GM18499 (cell line): ENCODE measurements at regions not wholly inside any gene's neighbourhood (a gene's known extent, or its start where the extent isn't known, plus 50 kb on each side); places are given as distances from the start of the nearest gene placed in this dataset.

ENCODE experiments used
- ATAC-seq: cut with Tn5 transposase; IDR thresholded peaks from one replicate; pipeline ENCODE4 v1.9.1; 2021; ENCODE audit warnings: moderate number of reproducible peaks; ENCODE audit not compliant: insufficient read depth, unreplicated experiment

GRCh38 chrX:45900766-45901615 lies 644.2 kb downstream of the ZNF674 start:
- no peak for ATAC-seq

- ATAC-seq: no peak
These were observed 650.2 kb downstream of the ZNF674 start for GRCh38 chrX:45894864-45895645.

- ATAC-seq: no peak
These were observed 655.8 kb downstream of the ZNF674 start for GRCh38 chrX:45889471-45889870.

DNA sequence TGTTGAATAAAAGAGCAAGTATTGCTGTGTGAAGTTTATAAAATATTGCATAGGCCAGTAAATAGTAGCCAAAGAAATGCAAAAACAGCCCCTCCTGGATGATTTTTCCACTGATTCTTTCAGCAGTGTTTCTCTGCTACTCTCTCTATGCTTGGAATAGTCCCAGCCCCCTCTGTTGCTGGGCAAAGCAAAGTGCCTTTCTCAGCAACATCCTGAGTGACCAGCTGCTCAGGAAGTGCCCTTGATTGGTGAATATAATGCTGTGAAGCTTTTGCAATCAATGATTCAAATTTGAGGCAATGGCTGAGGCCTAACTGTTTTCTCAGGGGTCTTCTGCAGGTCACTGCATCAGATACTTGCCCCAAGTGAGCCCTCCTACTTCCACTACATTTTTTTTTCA lies 656.7 kb downstream of the ZNF674 start:
- ATAC-seq: no peak

DNA sequence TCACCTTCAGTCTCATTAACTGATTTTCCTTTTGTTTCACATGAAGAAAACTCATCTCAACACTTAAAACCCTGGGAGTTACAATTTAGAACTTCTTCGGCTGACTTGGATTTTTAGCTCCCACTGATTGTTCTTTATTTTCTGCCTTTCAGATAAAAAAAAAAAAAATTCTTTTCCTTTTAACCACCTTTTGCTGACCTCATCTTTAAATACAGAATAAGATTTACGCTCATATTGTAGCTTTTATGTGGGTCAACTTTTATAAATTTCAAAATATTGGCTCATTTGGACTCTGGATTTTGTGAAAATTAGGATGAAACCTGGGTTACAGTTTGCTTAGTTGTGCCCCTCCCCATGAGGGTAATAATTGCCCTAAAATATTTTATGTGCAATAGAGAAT lies 659.3 kb downstream of the ZNF674 start:
- ATAC-seq: no peak

DNA sequence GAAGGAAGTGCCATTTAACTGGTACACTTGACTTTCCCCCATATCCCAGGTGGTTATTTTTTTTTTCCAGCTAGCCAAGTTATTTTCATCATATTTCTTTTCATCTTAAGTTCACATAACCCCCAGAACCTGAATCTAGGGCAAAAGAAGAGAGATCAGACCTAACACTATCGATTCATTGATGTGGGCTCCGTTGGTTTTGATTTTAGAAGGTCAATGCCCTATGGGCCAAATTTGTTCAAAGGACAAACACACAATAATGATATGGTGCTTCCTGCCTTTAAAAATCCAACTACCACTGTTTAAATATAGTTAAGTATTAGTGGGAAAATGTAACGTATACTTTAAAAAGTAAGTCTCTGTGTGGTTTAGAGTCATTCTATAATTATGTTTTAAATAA lies 665.7 kb downstream of the ZNF674 start:
- no peak for ATAC-seq

DNA sequence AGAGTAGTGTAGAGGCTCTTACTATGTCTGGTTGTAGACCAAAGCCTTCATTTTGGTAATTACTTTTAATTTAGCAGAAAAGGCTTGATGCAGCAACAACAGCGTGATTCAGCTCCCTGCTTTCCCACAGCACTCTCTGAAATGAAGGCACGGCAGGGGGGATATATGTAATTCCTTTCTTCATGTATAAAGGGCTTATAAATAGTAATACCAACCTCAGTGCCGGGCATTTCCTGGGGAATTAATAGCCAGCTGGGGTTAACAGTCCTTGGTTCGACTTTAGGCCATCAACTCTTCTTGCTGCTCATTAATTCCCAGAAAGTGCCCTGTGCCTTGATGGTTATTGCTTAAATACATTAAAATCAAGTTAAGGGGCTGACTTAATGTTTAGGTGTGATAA lies 669.0 kb downstream of the ZNF674 start:
- no peak for ATAC-seq

GRCh38 chrX:45873781-45874180 lies 671.4 kb downstream of the ZNF674 start:
- no peak for ATAC-seq

GRCh38 chrX:45872480-45872879 lies 671.8 kb upstream of the DIPK2B start:
- ATAC-seq: no peak

DNA sequence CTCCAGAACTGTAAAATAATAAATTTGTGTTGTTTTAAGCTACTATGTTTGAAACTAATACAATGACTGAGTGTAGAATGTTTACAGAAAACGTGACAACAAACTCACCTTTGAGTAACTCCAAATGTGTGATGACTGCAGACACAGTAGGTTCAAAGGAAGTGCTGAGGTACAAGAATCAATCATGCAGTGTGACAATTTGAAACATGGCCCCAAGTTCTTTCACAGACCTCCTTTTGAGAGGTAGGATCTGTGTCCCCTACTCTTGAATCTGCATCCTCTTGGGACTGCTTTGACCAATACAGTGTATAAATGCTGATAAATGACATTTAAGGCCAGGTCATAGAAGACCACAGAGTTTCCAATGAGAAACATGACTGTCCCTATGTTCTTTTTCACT lies 667.7 kb upstream of the DIPK2B start:
- ATAC-seq: no peak

GRCh38 chrX:45862801-45863200 lies 662.1 kb upstream of the DIPK2B start:
- no peak for ATAC-seq

DNA sequence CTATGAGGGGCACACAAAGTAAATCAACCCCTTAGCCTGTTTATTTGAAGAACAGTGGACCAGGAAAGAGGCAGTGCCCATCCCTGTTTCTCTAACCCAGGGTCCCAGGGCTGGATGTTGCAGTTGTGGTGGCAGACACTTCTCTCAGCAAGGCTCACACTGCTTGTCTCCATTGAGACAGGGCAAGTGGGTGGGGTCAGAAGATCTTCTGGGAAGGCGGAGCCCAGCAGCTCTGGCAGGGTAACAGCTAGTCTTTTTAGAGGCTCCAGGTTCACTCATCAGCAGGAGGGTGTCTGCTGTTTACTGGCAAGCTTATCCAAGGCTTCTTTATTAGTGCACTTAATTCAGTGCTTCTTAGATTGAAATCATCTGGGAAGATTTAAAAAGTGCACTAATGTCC lies 659.8 kb upstream of the DIPK2B start:
- ATAC-seq: no peak

DNA sequence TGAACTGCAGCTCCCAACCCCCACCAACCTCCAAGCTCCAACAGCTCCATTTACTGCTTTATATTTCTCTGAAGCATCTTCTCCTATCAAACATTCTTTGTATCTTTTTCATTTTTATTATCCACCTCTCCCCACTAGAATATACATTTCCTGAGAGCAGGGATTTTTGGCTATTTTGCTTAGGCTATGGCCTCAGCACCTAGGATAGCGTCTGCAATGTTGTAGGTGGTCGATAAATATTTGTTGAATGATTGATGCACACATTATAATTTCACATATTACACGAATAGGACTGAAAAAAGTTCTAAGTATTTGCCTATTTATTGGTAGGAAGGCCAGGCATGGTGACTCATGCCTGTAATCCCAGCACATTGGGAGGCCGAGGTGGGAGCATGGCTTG lies 658.7 kb upstream of the DIPK2B start:
- ATAC-seq: no peak

GRCh38 chrX:45852884-45853283 lies 652.2 kb upstream of the DIPK2B start:
- ATAC-seq: no peak

DNA sequence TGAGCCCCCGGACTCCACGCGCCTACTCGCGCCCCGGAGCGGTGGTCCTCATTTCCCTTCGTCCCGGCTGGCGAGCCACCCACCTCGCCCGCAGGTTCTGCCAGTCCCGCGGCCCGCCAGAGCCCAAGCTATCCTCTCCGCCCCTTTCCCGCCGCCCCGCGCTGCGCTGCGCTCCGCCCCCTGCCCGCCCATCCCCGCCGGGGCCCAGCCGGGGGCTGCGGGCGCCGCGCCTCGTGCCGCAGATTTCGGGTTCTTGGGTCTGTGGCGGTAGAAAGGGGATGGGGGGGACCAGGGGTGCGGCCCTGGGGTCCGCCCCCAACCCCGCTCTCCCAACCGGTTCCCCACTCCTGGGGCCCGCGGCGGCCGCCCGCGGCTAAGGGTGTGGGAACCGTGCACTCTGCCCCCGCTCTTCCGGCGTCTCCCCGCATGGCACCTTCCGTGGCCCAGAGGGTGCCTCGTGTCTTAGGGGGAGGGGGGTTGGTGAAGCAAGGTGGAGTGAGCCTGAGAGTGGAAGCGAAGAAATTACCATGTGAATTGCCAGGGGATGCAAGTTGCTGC lies 650.8 kb upstream of the DIPK2B start:
- no peak for ATAC-seq

GRCh38 chrX:45850775-45851433 lies 650.2 kb upstream of the DIPK2B start:
- ATAC-seq: no peak

DNA sequence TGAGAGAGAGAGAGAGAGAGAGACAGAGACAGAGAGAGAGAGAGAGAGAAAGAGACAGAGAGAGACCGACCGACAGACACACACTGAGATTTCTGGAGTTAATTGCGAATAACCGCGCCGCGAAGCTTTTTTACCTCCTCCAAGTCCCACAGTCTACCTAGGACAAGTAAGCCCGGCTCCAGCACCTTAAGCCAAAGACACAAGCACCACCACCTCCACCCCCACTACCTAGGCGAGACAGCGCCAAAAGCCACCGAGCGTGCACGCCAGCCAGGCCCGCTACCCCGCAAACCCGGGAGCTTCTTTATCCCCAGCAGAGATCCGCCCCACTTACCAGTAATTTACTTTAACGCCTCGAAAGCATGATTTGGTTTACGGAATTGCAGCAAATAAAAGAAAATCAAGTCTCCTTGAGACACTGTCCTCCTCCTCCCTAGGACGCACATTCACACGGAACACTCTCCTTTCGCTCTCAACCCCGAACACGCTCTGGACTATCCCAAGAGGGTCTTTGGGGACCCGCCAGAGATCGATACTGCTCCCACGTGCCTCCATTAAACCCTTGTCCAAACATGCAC lies 649.6 kb upstream of the DIPK2B start:
- ATAC-seq: no peak

- no peak for ATAC-seq
These were observed 648.7 kb upstream of the DIPK2B start for GRCh38 chrX:45849261-45849862.

- ATAC-seq: no peak
These were observed 647.3 kb upstream of the DIPK2B start for GRCh38 chrX:45847961-45848360.

DNA sequence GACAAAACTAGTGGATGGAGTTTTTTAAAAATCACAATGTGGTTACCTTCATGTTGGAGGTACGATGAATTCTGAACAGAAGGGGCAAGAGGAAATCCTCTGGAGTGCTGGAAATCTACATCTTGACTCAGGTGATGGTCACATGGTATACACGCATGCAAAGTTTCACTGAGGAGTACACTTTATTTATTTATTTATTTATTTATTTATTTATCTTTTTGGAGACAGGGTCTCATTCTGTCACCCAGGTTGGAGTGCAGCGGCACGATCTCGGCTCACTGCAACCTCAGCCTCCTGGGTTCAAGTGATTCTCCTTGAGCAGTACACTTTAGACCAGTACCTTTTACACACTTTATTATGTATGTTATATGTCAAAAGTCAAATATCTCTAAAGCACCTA lies 645.7 kb upstream of the DIPK2B start:
- ATAC-seq: no peak
